Naive thymus-derived CD8-positive, alpha-beta T cell (primary cell): ENCODE measurements at regions not wholly inside any gene's neighbourhood (a gene's known extent, or its start where the extent isn't known, plus 50 kb on each side); places are given as distances from the start of the nearest gene placed in this dataset.
A peak's percentile ranks its signal among the peaks of the same experiment; 100 is the strongest.

Experiments used
- ATAC-seq, 2 donors: fragments of 150-1000 bp; cut with Tn5 transposase in 1 of 2; sonication (Bioruptor Pico), chemical (Tn5 transposase) in 1 of 2; 1 replicate in 1 of 2; 2 replicates in 1 of 2; pipeline ENCODE4 v1.10.0; 2021; ENCODE audit warnings: mild to moderate bottlenecking in 2 of 2, moderate library complexity in 2 of 2
- POLR2A ChIA-PET: fragments of 350-600 bp; sonication (Branson Sonifier 250); formaldehyde crosslinking; loops from one replicate; lab custom pipeline; 2021; ENCODE audit warnings: antibody characterized with exemption; lab: Charles Lee
- DNase-seq, 10 donors: peaks; one replicate each; pipeline versions ENCODE4 v3.0.0 to v3.0.0-alpha.2; 2020 to 2022
- H3K27ac Mint-ChIP-seq, 10 donors: one replicate each; pipeline ENCODE4 v1.8.0; 2020 to 2022; ENCODE audit warnings: mild to moderate bottlenecking in 10 of 10, mixed read lengths in 10 of 10, moderate library complexity in 4 of 10, inconsistent platforms in 1 of 10
- H3K27me3 Mint-ChIP-seq, 5 donors: one replicate each; pipeline ENCODE4 v1.8.0; 2021 to 2022; ENCODE audit warnings: mixed read lengths in 5 of 5
- H3K36me3 Mint-ChIP-seq, 3 donors: one replicate each; pipeline ENCODE4 v1.8.0; 2020 to 2022; ENCODE audit warnings: mixed read lengths in 3 of 3, mild to moderate bottlenecking in 2 of 3, inconsistent platforms in 1 of 3
- H3K4me1 Mint-ChIP-seq, 4 donors: one replicate each; pipeline ENCODE4 v1.8.0; 2021 to 2022; ENCODE audit warnings: mixed read lengths in 4 of 4
- H3K4me3 Mint-ChIP-seq, 10 donors: one replicate each; pipeline ENCODE4 v1.8.0; 2020 to 2022; ENCODE audit warnings: mild to moderate bottlenecking in 10 of 10, mixed read lengths in 10 of 10, moderate library complexity in 6 of 10, inconsistent platforms in 1 of 10
- H3K9me3 Mint-ChIP-seq, 9 donors: one replicate each; pipeline ENCODE4 v1.8.0; 2020 to 2022; ENCODE audit warnings: mixed read lengths in 9 of 9, mild to moderate bottlenecking in 3 of 9, inconsistent platforms in 1 of 9, moderate library complexity in 1 of 9

DNA sequence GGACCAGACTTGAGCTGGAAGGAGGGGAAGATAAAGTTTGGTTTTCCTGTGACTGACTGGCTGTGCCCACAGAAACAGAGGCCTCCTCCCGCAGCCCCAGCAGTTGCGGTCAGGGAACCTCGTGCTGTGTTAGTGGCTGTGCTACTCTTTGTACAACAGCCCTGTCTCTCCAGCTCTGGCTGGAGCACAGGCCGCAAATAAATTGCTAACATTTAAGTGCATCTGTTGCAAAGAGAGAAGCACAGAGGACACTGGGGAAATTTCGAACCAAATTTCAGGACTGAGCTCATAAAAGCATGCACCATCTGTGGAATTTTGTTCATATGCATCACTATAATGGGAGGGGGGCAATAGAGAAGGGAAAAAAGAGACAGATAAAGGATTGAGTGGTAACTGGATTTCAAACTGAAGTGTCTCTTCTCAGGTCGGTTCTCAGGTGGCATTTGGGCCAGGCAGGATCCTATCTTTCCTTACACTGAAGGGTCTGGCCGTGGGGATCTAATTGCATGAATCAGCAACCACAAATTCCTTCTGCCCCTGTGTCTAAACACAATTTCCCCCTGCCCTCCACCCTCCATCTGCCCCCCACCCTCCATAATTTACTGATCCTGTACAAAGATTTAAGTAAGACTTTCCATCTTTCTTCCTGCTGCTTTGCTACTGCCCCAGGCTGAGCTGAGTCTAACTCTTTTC, 88.9 kb upstream of the ATXN1 start:
- Mint-ChIP-seq H3K4me3 (no peak overlapping the region), H3K9me3 (no peaks in the 10 kb centered on the region), H3K27ac (peak overlapping the region in 2 of 10 donors; percentile 34 to 70), H3K36me3 (no peaks in the 10 kb centered on the region), H3K27me3 (peaks cover 0 to 31% (median 13%) of the 10 kb centered on the region in 5 donors), H3K4me1 (peaks cover 0 to 22% (median 15%) of the 10 kb centered on the region in 4 donors)
- POLR2A ChIA-PET = no interaction called here
- no peak for ATAC-seq
- DNase-seq = no peak

GRCh38 chr6:16849280-16849987, 88.2 kb upstream of the ATXN1 start:
- Mint-ChIP-seq H3K9me3 (no peaks in the 10 kb centered on the region), H3K4me3 (no peak overlapping the region), H3K27me3 (peaks cover 0 to 31% (median 13%) of the 10 kb centered on the region in 5 donors), H3K4me1 (peaks cover 0 to 22% (median 15%) of the 10 kb centered on the region in 4 donors), H3K27ac (peak overlapping the region in 1 of 10 donors; percentile 34), H3K36me3 (no peaks in the 10 kb centered on the region)
- ATAC-seq = peak in 1 of 2 donors; percentile 65
- POLR2A ChIA-PET = no interaction called here
- peak in 2 of 10 donors; percentile 6 to 11 for DNase-seq

GRCh38 chr6:16846399-16846778, 85.1 kb upstream of the ATXN1 start:
- H3K4me1 Mint-ChIP-seq = peaks cover 0 to 18% (median 15%) of the 10 kb centered on the region in 4 donors
- no peak for DNase-seq
- ATAC-seq = no peak
- H3K4me3 Mint-ChIP-seq = no peak overlapping the region
- H3K27ac Mint-ChIP-seq = no peak overlapping the region
- H3K27me3 Mint-ChIP-seq = peaks cover 0 to 19% (median 12%) of the 10 kb centered on the region in 5 donors
- no peaks in the 10 kb centered on the region for H3K9me3 Mint-ChIP-seq
- POLR2A ChIA-PET = no interaction called here
- no peaks in the 10 kb centered on the region for H3K36me3 Mint-ChIP-seq

DNA sequence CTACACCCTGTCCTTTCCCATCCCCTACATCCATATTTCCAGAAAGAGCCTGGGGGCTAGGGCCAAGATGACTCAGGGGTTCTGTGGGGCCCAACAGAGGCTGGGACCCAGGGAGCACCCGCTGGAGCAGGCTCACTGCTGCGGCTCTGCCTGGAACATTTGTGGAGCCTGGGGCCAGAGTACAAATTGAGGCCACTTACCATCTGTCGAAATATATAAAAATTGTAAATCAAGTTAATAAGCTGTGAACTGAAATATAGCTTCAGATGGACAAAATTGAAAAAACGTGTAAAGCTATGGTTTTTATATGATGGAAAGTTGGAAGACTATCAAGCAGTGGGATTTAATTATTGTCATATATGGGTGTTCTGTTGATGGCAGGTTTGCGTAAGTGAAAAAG, 82.9 kb upstream of the ATXN1 start:
- DNase-seq = no peak
- POLR2A ChIA-PET = no interaction called here
- Mint-ChIP-seq H3K9me3 (no peaks in the 10 kb centered on the region), H3K27ac (no peak overlapping the region), H3K4me1 (peaks cover 0 to 12% (median 5%) of the 10 kb centered on the region in 4 donors), H3K36me3 (no peaks in the 10 kb centered on the region), H3K4me3 (no peak overlapping the region), H3K27me3 (peaks cover 0 to 8% (median 4%) of the 10 kb centered on the region in 5 donors)
- no peak for ATAC-seq

GRCh38 chr6:16842676-16843075, 81.4 kb upstream of the ATXN1 start:
- ATAC-seq = no peak
- no peak overlapping the region for H3K4me3 Mint-ChIP-seq

GRCh38 chr6:16841241-16841640, 80.0 kb upstream of the ATXN1 start:
- Mint-ChIP-seq H3K4me3 (no peak overlapping the region), H3K9me3 (no peaks in the 10 kb centered on the region), H3K27me3 (peaks cover 0 to 8% (median 4%) of the 10 kb centered on the region in 5 donors), H3K4me1 (peaks cover 2 to 27% (median 14%) of the 10 kb centered on the region in 4 donors), H3K27ac (no peak overlapping the region), H3K36me3 (no peaks in the 10 kb centered on the region)
- POLR2A ChIA-PET = no interaction called here
- DNase-seq = no peak
- ATAC-seq = no peak

More at GRCh38 chr6:16842676-16843075, 81.4 kb upstream of the ATXN1 start:
- Mint-ChIP-seq H3K4me1 (peaks cover 0 to 12% (median 3%) of the 10 kb centered on the region in 4 donors), H3K27ac (no peak overlapping the region), H3K9me3 (no peaks in the 10 kb centered on the region), H3K36me3 (no peaks in the 10 kb centered on the region), H3K27me3 (peaks cover 0 to 8% (median 4%) of the 10 kb centered on the region in 5 donors)
- POLR2A ChIA-PET = no interaction called here
- DNase-seq = no peak

- DNase-seq (no peak), ATAC-seq (no peak)
- H3K4me1 Mint-ChIP-seq = peaks cover 2 to 32% (median 15%) of the 10 kb centered on the region in 4 donors
- no peak overlapping the region for H3K27ac Mint-ChIP-seq
- H3K4me3 Mint-ChIP-seq = no peak overlapping the region
- no peaks in the 10 kb centered on the region for H3K9me3 Mint-ChIP-seq
- POLR2A ChIA-PET = no interaction called here
- H3K36me3 Mint-ChIP-seq = no peaks in the 10 kb centered on the region
- peaks cover 0 to 8% (median 4%) of the 10 kb centered on the region in 5 donors for H3K27me3 Mint-ChIP-seq
Observed at GRCh38 chr6:16840725-16841124, 79.5 kb upstream of the ATXN1 start.

GRCh38 chr6:16840291-16840690, 79.0 kb upstream of the ATXN1 start:
- no peak for DNase-seq
- POLR2A ChIA-PET = no interaction called here
- no peak for ATAC-seq
- peaks cover 2 to 32% (median 15%) of the 10 kb centered on the region in 4 donors for H3K4me1 Mint-ChIP-seq
- H3K9me3 Mint-ChIP-seq = no peaks in the 10 kb centered on the region
- H3K27me3 Mint-ChIP-seq = peaks cover 0 to 8% (median 1%) of the 10 kb centered on the region in 5 donors
- H3K36me3 Mint-ChIP-seq = no peaks in the 10 kb centered on the region
- no peak overlapping the region for H3K27ac Mint-ChIP-seq
- no peak overlapping the region for H3K4me3 Mint-ChIP-seq

DNA sequence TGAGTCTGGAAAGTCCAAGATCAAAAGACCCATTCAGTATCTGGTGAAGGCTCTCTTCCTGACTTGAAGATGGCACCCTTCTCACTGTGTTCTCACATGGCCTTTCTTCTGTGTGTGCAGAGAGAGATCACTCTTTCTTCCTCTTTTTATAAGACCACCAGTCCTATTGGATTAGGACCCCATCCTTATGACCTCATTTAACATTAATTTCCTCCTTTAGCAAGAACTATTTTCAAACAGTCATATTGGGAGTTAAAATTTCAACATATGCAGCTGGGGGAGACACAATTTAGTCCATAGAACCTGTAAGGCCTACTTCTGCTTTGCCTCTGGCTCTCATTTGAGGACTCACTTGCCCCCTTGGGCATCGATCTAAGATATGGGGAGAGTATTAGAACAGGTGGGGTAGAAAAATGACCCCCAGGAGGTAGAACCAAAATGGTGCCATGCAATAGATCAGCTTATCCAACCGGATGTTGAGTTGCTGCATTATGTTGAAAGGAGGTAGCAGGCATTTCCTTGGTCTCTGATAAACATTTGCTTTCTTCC, 78.4 kb upstream of the ATXN1 start:
- Mint-ChIP-seq H3K27me3 (peaks cover 0 to 8% (median 1%) of the 10 kb centered on the region in 5 donors), H3K4me3 (no peak overlapping the region), H3K4me1 (peaks cover 2 to 32% (median 15%) of the 10 kb centered on the region in 4 donors), H3K36me3 (no peaks in the 10 kb centered on the region), H3K9me3 (no peaks in the 10 kb centered on the region), H3K27ac (no peak overlapping the region)
- ATAC-seq = no peak
- POLR2A ChIA-PET = no interaction called here
- DNase-seq = no peak

DNA sequence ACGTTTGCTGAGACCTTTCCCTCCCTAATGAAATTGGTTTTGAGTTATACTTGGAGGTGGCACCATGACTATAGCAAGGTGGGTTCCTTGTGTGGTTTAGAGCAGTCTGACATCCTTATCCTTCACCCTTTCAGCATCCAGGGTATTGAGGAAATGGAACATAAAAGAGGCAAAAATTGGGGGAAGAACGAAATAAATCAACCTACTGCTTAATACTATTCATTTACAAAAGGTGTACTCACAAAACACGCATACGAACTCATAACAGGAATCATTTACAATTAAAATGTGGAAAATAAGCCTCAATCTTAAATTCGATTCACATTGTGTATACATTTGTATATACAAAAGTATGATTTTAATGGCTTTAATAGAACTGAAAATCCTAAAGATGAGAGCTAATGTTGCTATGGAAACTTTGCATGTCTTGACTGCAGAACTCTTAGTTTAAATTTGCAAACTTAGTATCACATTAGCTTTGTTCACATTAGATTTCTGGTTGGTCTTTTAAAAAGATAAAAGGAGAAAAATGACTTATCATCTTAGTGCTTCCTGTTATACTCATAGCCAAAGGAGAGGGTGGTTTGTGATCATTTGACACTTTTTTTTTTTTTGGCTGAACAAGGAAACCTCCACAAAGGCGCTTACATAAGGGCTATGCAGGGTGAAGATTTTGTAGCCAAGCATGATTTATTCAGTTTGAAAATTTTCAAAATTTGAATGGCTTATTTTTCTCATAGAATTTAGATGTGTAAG, 76.1 kb upstream of the ATXN1 start:
- peaks cover 2 to 32% (median 15%) of the 10 kb centered on the region in 4 donors for H3K4me1 Mint-ChIP-seq
- H3K36me3 Mint-ChIP-seq = no peaks in the 10 kb centered on the region
- no peaks in the 10 kb centered on the region for H3K9me3 Mint-ChIP-seq
- peak overlapping the region in 2 of 10 donors; percentile 23 to 77 for H3K4me3 Mint-ChIP-seq
- peak in 1 of 2 donors; percentile 51 for ATAC-seq
- no peak for DNase-seq
- H3K27me3 Mint-ChIP-seq = peaks cover 0 to 4% (median 3%) of the 10 kb centered on the region in 5 donors
- POLR2A ChIA-PET = no interaction called here
- H3K27ac Mint-ChIP-seq = peak overlapping the region in 3 of 10 donors; percentile 18 to 53 (median 50)

DNA sequence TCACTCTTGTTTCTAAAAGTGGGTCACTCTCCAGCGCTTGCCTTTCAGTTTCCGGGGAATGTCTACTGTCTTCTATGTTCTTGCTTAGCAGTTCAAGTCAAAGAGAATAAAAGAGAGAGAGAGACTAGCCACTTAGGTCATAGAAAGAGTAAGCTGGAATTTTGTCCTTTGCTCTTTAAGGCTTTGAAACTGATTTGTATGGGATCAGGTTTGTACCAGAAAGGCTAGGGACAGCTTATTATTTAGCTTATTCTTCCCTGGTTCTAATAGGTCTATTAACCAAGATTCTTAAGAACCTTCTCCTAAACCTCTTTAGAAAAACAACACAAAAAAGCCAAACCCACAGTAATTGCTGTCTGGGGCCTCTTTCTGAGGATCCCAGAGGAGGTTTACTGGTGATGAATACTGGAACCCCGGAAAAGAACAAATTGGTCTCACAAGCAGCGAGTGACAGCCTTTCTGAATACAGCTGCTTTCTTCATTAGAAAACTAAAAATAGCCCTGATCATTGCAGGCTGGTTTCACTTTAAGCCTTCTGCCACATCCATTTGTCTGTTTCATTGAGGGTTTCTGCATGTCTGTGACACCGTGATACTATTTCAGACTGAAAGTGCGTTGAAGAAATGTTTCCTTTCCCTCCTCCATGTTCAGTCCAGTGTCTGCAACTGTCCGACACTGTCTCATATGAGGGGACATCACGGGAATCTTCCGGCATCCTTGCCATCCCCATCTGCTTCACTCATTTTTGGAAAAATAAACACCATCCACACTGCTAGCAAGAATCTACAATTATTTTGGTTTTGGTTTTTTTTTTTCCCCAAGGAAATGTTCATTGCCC, 75.1 kb upstream of the ATXN1 start:
- peaks cover 2 to 34% (median 15%) of the 10 kb centered on the region in 4 donors for H3K4me1 Mint-ChIP-seq
- H3K9me3 Mint-ChIP-seq = no peaks in the 10 kb centered on the region
- no peak for DNase-seq
- POLR2A ChIA-PET = no interaction called here
- peaks cover 1 to 12% (median 10%) of the 10 kb centered on the region in 5 donors for H3K27me3 Mint-ChIP-seq
- H3K27ac Mint-ChIP-seq = peak overlapping the region in 3 of 10 donors; percentile 2 to 26 (median 15)
- peak overlapping the region in 9 of 10 donors; percentile 1 to 77 (median 23) for H3K4me3 Mint-ChIP-seq
- no peak for ATAC-seq
- H3K36me3 Mint-ChIP-seq = no peaks in the 10 kb centered on the region

DNA sequence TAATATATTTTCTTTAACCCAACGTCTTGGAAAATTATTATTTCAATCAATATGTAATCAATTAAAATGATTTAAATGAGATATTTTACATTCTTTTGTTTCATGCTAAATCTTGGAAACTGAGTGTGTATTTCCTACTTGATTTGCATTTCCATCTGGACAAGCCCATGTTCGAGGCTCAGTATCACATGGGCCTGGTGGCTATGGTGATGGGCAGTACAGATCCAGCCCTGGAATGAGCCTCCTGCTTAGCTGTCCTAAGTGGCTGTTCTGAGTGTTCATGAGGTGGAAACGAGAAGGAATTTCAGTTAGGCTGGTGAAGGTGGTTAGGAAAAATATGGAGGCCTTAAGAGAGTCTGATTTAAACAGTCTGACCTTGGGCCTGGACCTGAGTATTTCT, 73.0 kb upstream of the ATXN1 start:
- H3K4me3 Mint-ChIP-seq = no peak overlapping the region
- no peak for DNase-seq
- no peaks in the 10 kb centered on the region for H3K9me3 Mint-ChIP-seq
- no peak overlapping the region for H3K27ac Mint-ChIP-seq
- H3K4me1 Mint-ChIP-seq = peaks cover 2 to 27% (median 15%) of the 10 kb centered on the region in 4 donors
- H3K27me3 Mint-ChIP-seq = peaks cover 1 to 12% (median 9%) of the 10 kb centered on the region in 5 donors
- ATAC-seq = no peak
- POLR2A ChIA-PET = no interaction called here
- no peaks in the 10 kb centered on the region for H3K36me3 Mint-ChIP-seq
